ENCODE measurements at regions not wholly inside any gene's neighbourhood (a gene's known extent, or its start where the extent isn't known, plus 50 kb on each side); places are given as distances from the start of the nearest gene placed in this dataset.
A peak's percentile ranks its signal among the peaks of the same experiment; 100 is the strongest.

- TF ChIP-seq CTCF (IDR thresholded peaks at IDR 0.05; ENCODE audit: control extremely low read depth, extremely low read depth, low read depth, missing control alignments) = no peak
- no peak for DNase-seq (ENCODE audit: extremely low spot score)
- ChIA-PET POLR2A (no interaction called here), CTCF (interaction anchor here (1.0 to 9.7 kb wide), 6 partner anchors 15 to 1054 kb away, joined by 3 to 195 read pairs (median 5); partner anchors contain the start of gene RASGRP1)
Measured at GRCh38 chr15:38702178-38702912, 137.7 kb upstream of the RASGRP1 start.

GRCh38 chr15:38705436-38706219 lies 141.0 kb upstream of the RASGRP1 start:
- DNase-seq (ENCODE audit: extremely low spot score) = no peak
- ChIA-PET CTCF (interaction anchor here (0.8 to 5.1 kb wide), 12 partner anchors 8 to 1052 kb away, joined by 3 to 45 read pairs (median 6); no protein-coding TSS in a partner anchor), POLR2A (no interaction called here)
- TF ChIP-seq CTCF (IDR thresholded peaks at IDR 0.05; ENCODE audit: control extremely low read depth, extremely low read depth, low read depth, missing control alignments) = no peak

GRCh38 chr15:38706956-38707355 lies 142.3 kb upstream of the RASGRP1 start:
- ChIA-PET CTCF (interaction anchor here (1.0 to 5.1 kb wide), 20 partner anchors 8 to 1050 kb away, joined by 3 to 45 read pairs (median 6); partner anchors contain the start of gene FAM98B), POLR2A (no interaction called here)
- no peak for DNase-seq (ENCODE audit: extremely low spot score)
- no peak for TF ChIP-seq CTCF (IDR thresholded peaks at IDR 0.05; ENCODE audit: control extremely low read depth, extremely low read depth, low read depth, missing control alignments)

GRCh38 chr15:38707802-38708671 lies 143.4 kb upstream of the RASGRP1 start:
- TF ChIP-seq CTCF (IDR thresholded peaks at IDR 0.05; ENCODE audit: control extremely low read depth, extremely low read depth, low read depth, missing control alignments) = peak; percentile 61
- ChIA-PET CTCF (interaction anchor here (0.6 to 5.1 kb wide), 25 partner anchors 8 to 1566 kb away, joined by 3 to 45 read pairs (median 3); partner anchors contain the start of genes FAM98B and THBS1), POLR2A (no interaction called here)
- peak; percentile 52 for DNase-seq (ENCODE audit: extremely low spot score)

GRCh38 chr15:38708672-38709180 lies 144.1 kb upstream of the RASGRP1 start:
- ChIA-PET CTCF (interaction anchor here (1.2 to 5.1 kb wide), 12 partner anchors 11 to 1048 kb away, joined by 3 to 45 read pairs (median 8); partner anchors contain the start of genes FAM98B and THBS1), POLR2A (no interaction called here)
- no peak for DNase-seq (ENCODE audit: extremely low spot score)
- no peak for TF ChIP-seq CTCF (IDR thresholded peaks at IDR 0.05; ENCODE audit: control extremely low read depth, extremely low read depth, low read depth, missing control alignments)

All from GM10248 (cell line).